Fibroblast of the aortic adventitia (primary cell): ENCODE measurements at regions not wholly inside any gene's neighbourhood (a gene's known extent, or its start where the extent isn't known, plus 50 kb on each side); places are given as distances from the start of the nearest gene placed in this dataset.
A peak's percentile ranks its signal among the peaks of the same experiment; 100 is the strongest.

Source experiments
- DNase-seq: peaks from one replicate; pipeline ENCODE4 v3.0.0-alpha.2; 2010; ENCODE audit warnings: low read depth
- H3K4me3 ChIP-seq: 2 replicates; pipeline ENCODE4 v1.5.1; 2011; ENCODE audit warnings: low read depth, mild to moderate bottlenecking, control low read depth, low read length, moderate library complexity
- CTCF ChIP-seq: IDR thresholded peaks from 2 replicates; pipeline ENCODE4 v1.5.1; 2011; ENCODE audit warnings: mild to moderate bottlenecking, low read length, control low read depth, inconsistent platforms; ENCODE audit not compliant: insufficient read depth

GRCh38 chr2:7824211-7824610 is 857.6 kb upstream of the ID2 start:
- no peak for TF ChIP-seq CTCF
- no peak for DNase-seq
- H3K4me3 ChIP-seq: no peak overlapping the region

GRCh38 chr2:7825591-7826312 is 856.1 kb upstream of the ID2 start:
- H3K4me3 ChIP-seq: no peak overlapping the region
- TF ChIP-seq CTCF: no peak
- DNase-seq: peak; percentile 44

GRCh38 chr2:7826656-7827055 is 855.2 kb upstream of the ID2 start:
- DNase-seq: no peak
- no peak overlapping the region for H3K4me3 ChIP-seq
- TF ChIP-seq CTCF: no peak

- no peak overlapping the region for H3K4me3 ChIP-seq
- TF ChIP-seq CTCF: no peak
- peak; percentile 30 for DNase-seq
These were observed 852.6 kb upstream of the ID2 start for GRCh38 chr2:7829241-7829640.

GRCh38 chr2:7830616-7831015 is 851.2 kb upstream of the ID2 start:
- H3K4me3 ChIP-seq: no peak overlapping the region
- TF ChIP-seq CTCF: no peak
- no peak for DNase-seq

- no peak for DNase-seq
- TF ChIP-seq CTCF: no peak
- no peak overlapping the region for H3K4me3 ChIP-seq
These were observed 846.7 kb upstream of the ID2 start for GRCh38 chr2:7835151-7835550.
